IgD-negative memory B cell (primary cell): ENCODE measurements at regions not wholly inside any gene's neighbourhood (a gene's known extent, or its start where the extent isn't known, plus 50 kb on each side); places are given as distances from the start of the nearest gene placed in this dataset.
"Not testable (repeated sequence)": the region's sequence is repeated elsewhere in the genome, so short reads cannot be mapped to it uniquely, and the experiment has no call there.

Source experiments
- H3K27ac Mint-ChIP-seq, 3 donors: one replicate each; pipeline ENCODE4 v1.8.0; 2020 to 2022; ENCODE audit warnings: mild to moderate bottlenecking in 3 of 3, mixed read lengths in 3 of 3, moderate library complexity in 1 of 3
- H3K27me3 Mint-ChIP-seq: one replicate; pipeline ENCODE4 v1.8.0; 2021; ENCODE audit warnings: mixed read lengths
- H3K36me3 Mint-ChIP-seq: one replicate; pipeline ENCODE4 v1.8.0; 2020; ENCODE audit warnings: mild to moderate bottlenecking, mixed read lengths
- H3K4me1 Mint-ChIP-seq, 3 donors: one replicate each; pipeline ENCODE4 v1.8.0; 2020 to 2022; ENCODE audit warnings: mixed read lengths in 3 of 3, mild to moderate bottlenecking in 1 of 3
- H3K4me3 Mint-ChIP-seq, 4 donors: one replicate each; pipeline ENCODE4 v1.8.0; 2020 to 2022; ENCODE audit warnings: mild to moderate bottlenecking in 4 of 4, mixed read lengths in 4 of 4, moderate library complexity in 3 of 4
- H3K9me3 Mint-ChIP-seq, 3 donors: one replicate each; pipeline ENCODE4 v1.8.0; 2020 to 2021; ENCODE audit warnings: mixed read lengths in 3 of 3, mild to moderate bottlenecking in 1 of 3

DNA sequence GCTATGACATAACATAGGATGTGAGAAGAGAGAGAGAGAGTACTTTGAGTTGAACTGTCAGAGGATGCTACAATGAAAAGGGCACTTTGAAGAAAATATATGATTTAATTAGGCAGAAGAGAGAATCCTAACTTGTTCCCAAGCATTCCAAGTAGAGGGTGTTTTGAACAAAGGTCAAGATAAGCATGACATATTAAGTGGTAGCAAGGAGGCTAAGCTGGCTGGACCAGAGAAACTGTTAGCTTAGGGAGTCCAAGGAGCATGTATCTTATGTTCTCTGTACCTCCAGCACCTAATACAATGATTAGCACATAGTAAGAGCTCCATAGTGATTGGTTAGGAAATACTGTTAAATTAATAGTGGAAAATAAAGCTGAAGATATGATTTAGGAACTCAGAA is 479.6 kb downstream of the TMEM135 start:
- Mint-ChIP-seq H3K36me3 (no peaks in the 10 kb centered on the region), H3K27me3 (no peaks in the 10 kb centered on the region), H3K27ac (no peak overlapping the region), H3K4me1 (no peaks in the 10 kb centered on the region), H3K4me3 (no peak overlapping the region), H3K9me3 (peaks cover 0 to 2% (median 2%) of the 10 kb centered on the region in 3 donors)

DNA sequence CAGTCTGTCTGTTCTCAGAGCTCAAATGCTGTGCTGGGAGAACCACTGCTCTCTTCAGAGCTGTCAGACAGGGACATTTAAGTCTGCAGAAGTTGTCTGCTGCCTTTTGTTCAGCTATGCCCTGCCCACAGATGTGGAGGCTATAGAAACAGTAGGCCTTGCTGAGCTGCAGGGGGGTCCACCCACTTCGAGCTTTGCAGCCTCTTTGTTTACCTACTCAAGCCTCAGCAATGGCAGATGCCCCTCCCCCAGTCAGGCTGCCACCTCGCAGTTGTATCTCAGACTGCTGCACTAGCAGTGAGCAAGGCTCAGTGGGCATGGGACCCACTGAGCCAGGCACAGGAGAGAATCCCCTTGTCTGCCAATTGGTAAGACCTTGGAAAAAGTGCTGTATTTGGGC is 470.0 kb downstream of the TMEM135 start:
- not testable (repeated sequence) for H3K4me1 Mint-ChIP-seq, H3K27me3 Mint-ChIP-seq, H3K4me3 Mint-ChIP-seq, H3K36me3 Mint-ChIP-seq, H3K27ac Mint-ChIP-seq, H3K9me3 Mint-ChIP-seq

DNA sequence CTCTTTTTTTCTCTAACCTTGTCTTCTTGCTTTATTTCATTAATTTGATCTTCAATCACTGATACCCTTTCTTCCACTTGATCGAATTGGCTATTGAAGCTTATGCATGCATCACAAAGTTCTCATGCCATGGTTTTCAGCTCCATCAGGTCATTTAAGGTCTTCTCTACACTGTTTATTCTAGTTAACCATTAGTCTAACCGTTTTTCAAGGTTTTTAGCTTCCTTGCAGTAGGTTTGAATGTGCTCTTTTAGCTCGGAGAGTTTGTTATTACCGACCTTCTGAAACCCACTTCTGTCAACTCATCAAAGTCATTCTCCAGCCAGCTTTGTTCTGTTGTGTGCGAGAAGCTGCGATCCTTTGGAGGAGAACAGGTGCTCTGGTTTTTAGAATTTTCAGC is 469.2 kb downstream of the TMEM135 start:
- not testable (repeated sequence) for H3K27ac Mint-ChIP-seq, H3K27me3 Mint-ChIP-seq, H3K9me3 Mint-ChIP-seq, H3K4me3 Mint-ChIP-seq, H3K36me3 Mint-ChIP-seq, H3K4me1 Mint-ChIP-seq

DNA sequence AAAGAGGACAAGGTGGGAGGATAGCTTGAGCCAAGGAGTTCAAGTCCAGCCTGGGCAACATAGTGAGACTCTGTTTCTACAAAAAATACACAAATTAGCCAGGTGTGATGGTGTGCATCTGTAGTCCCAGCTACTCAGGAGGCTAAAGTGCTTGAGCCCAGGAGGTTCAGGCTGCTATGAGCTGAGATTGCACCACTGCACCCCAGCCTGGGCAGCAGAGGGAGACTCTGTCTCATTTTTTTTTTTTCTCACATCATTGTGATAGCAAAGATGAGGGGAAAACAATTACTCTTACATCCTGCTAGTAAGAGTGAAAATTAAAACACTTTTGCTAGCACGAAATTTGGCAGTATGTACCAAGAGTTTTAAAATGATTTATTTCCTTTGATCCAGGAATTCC is 463.7 kb downstream of the TMEM135 start:
- Mint-ChIP-seq H3K4me1 (no peaks in the 10 kb centered on the region), H3K9me3 (peaks cover 3 to 6% (median 4%) of the 10 kb centered on the region in 3 donors), H3K27ac (no peak overlapping the region), H3K36me3 (no peaks in the 10 kb centered on the region), H3K27me3 (no peaks in the 10 kb centered on the region), H3K4me3 (no peak overlapping the region)

DNA sequence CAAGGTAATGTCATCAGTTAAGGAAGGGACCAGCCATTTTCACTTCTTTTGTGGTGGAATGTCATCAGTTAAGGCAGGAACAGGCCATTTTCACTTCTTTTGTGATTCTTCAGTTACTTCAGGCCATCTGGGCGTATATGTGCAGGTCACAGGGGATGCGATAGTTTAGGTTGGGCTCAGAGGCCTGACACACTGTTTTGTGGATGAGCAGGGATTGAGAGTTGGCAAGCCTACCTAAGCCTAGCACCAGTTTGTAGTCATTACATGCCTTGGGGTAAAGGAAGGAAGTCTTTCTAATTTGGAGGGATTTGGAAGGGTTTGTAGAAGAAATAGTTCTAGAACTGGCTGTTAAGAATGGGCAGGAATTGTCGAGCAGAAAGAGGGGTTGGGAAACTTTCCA is 457.2 kb downstream of the TMEM135 start:
- not testable (repeated sequence) for H3K27ac Mint-ChIP-seq, H3K4me3 Mint-ChIP-seq, H3K4me1 Mint-ChIP-seq, H3K27me3 Mint-ChIP-seq, H3K36me3 Mint-ChIP-seq
- peaks cover 0 to 12% (median 6%) of the 10 kb centered on the region in 3 donors for H3K9me3 Mint-ChIP-seq

DNA sequence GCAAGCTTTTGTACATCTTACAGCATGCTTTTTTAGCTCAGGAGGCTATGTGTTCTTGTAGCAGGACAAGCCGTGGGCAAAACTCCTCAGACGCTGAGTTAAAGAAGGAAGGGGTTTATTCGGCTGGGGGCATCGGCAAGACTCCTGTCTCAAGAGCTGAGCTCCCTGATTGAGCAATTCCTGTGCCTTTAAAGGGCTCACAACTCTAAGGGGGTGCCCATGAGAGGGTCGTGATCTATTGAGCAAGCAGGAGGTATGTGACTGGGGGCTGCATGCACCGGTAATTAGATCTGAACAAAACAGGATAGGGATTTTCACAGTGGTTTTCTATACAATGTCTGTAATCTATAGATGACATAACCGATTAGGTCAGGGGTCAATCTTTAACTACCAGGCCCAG is 456.3 kb downstream of the TMEM135 start:
- not testable (repeated sequence) for H3K4me3 Mint-ChIP-seq, H3K27me3 Mint-ChIP-seq, H3K36me3 Mint-ChIP-seq, H3K4me1 Mint-ChIP-seq, H3K27ac Mint-ChIP-seq
- H3K9me3 Mint-ChIP-seq = peaks cover 0 to 12% (median 6%) of the 10 kb centered on the region in 3 donors

DNA sequence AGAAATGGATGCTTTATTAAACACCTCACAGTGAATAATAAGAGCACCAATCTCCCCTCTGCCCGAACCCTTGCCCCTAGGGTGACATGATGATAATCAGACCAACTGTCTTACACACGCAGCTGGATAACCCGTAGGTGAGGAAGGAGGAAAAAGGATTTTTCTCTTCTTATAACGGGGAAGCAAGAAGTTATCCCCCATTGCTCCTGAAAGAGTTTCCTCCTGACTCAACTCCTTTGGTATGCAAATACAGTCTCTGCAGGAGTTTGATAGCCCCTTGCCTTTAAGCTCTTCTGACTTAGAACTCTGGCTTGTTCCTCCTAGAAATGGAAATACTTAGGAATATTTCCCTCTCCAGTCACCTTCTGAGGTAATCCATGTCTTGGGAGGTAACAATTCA is 455.8 kb downstream of the TMEM135 start:
- peaks cover 0 to 9% (median 6%) of the 10 kb centered on the region in 3 donors for H3K9me3 Mint-ChIP-seq
- no peak overlapping the region for H3K27ac Mint-ChIP-seq
- H3K27me3 Mint-ChIP-seq = peaks cover 2% of the 10 kb centered on the region

DNA sequence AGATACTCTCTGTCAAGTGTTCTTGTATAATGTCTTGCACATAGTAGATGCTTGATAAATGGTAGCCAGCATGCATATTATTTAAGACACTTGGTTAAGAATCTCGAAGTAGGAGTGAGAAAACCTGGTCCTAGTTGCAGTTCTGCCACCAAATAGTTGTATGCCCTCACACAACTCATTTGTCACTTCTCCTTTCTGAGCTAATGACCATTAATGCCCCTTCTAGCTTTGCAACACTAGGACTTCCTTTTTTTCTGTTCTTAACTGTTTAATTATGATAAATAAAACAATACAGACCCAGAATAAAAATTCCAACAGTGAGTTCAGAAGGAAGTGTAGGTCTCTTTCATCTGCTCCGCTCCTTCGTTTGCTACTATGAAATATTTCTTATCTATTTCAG is 453.6 kb downstream of the TMEM135 start:
- Mint-ChIP-seq H3K4me3 (no peak overlapping the region), H3K27ac (no peak overlapping the region), H3K4me1 (no peaks in the 10 kb centered on the region), H3K9me3 (peaks cover 0 to 9% (median 6%) of the 10 kb centered on the region in 3 donors), H3K36me3 (peaks cover 3% of the 10 kb centered on the region), H3K27me3 (peaks cover 2% of the 10 kb centered on the region)

More for the DNA sequence above, 455.8 kb downstream of the TMEM135 start:
- H3K4me3 Mint-ChIP-seq = no peak overlapping the region
- H3K4me1 Mint-ChIP-seq = no peaks in the 10 kb centered on the region
- peaks cover 3% of the 10 kb centered on the region for H3K36me3 Mint-ChIP-seq

DNA sequence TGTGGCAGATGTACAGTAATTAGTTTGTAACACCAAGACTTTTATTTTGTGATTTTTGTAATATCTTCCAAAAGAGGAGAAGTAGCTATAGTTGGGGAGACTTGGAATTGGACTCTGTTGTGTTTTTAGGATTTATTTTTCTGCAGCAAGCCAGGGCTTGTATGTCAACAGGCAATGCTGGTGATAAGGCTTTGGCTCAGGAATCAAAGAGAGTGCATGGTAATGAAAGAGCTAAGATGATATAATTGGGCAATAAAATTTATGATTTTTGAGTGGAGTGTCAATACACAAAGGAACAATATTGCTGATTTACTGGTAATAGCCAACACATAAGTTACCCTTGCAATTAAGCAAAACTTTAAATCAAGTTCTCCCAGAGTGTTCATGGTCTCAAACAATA is 452.9 kb downstream of the TMEM135 start:
- H3K27ac Mint-ChIP-seq = no peak overlapping the region
- H3K27me3 Mint-ChIP-seq = peaks cover 2% of the 10 kb centered on the region
- peaks cover 0 to 7% (median 3%) of the 10 kb centered on the region in 3 donors for H3K9me3 Mint-ChIP-seq
- H3K4me1 Mint-ChIP-seq = no peaks in the 10 kb centered on the region
- no peak overlapping the region for H3K4me3 Mint-ChIP-seq
- peaks cover 3% of the 10 kb centered on the region for H3K36me3 Mint-ChIP-seq

DNA sequence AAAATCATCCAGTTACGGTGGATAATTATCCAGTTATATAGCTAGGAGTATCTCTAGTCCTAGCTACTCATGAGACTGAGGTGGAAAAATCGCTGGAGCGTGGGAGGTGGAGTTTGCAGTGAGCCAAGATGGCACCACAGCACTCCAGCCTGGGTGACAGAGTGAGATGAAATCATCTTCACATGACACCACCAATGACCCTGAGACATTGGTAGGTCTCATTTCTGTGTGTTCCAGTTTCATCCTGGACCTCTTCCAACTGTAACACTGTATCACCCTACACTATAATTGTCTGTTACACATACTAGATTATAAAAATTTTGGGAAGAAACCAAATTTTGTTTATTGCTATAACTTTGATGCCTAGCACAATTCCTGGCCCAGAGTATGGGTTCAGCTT is 446.8 kb downstream of the TMEM135 start:
- H3K4me3 Mint-ChIP-seq = no peak overlapping the region
- no peaks in the 10 kb centered on the region for H3K4me1 Mint-ChIP-seq
- no peaks in the 10 kb centered on the region for H3K9me3 Mint-ChIP-seq
- H3K27ac Mint-ChIP-seq = no peak overlapping the region
- peaks cover 4% of the 10 kb centered on the region for H3K27me3 Mint-ChIP-seq
- no peaks in the 10 kb centered on the region for H3K36me3 Mint-ChIP-seq

DNA sequence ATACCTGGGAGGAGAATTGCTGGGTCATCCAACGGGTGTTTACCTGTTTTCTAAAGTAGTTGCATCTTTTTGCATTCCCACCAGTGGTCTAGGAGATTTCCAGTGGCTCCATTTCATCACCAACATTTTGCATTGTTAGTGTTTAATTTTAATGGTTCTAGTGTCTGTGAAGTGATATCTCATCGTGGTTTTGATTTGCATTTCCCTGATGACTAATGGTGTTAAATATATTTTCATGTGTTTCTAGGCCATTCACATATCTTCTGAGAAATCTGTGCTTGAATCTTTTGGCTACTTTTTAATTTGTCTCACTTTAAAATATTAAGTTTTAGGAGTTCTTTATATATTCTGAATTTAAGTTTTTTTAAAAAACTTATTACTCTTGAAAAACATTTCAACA is 439.6 kb downstream of the TMEM135 start:
- H3K9me3 Mint-ChIP-seq = peaks cover 0 to 7% (median 4%) of the 10 kb centered on the region in 3 donors
- no peak overlapping the region for H3K27ac Mint-ChIP-seq
- no peaks in the 10 kb centered on the region for H3K27me3 Mint-ChIP-seq
- H3K36me3 Mint-ChIP-seq = peaks cover 1% of the 10 kb centered on the region
- H3K4me1 Mint-ChIP-seq = no peaks in the 10 kb centered on the region
- no peak overlapping the region for H3K4me3 Mint-ChIP-seq

DNA sequence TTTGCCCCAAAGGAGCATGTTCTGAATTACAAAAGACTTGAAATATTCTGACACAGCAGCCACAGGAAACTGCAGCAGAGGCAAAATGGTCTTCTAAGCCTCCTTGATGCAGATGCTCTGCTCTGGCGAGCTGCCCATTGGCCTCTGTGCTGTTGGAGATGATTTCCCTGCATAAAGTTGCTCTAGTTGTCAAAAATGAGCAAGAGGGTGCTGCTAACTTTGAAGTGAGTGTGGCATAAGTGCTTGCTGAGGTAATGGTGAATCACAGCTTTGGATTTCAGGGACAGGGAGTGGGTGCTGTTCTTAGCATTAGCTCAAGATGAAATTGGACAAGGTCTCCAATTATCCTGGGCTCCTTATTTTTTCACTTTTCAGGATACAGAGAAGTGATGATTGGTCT is 435.4 kb downstream of the TMEM135 start:
- no peaks in the 10 kb centered on the region for H3K36me3 Mint-ChIP-seq
- H3K4me1 Mint-ChIP-seq = no peaks in the 10 kb centered on the region
- H3K4me3 Mint-ChIP-seq = no peak overlapping the region
- H3K9me3 Mint-ChIP-seq = peaks cover 0 to 3% (median 0%) of the 10 kb centered on the region in 3 donors
- no peak overlapping the region for H3K27ac Mint-ChIP-seq
- H3K27me3 Mint-ChIP-seq = no peaks in the 10 kb centered on the region

DNA sequence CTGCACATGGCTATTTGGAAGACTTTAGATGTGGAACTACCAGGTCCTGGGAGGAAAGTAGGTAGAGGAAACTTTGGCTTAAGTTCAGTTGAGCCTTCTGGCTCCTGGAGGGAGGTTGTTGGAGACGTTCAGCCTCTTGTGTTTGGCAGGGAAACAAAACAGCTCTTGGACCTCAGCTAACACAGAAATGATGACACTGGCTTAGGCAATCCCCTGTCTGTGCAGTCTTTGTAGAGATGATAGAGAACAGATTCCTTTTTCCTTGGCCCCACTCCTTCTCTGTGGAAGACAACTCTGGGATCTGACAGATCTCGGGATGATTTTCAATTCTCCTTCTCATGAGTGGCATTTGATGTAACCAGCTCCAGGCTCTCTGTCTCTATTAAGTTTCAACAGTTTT is 428.5 kb downstream of the TMEM135 start:
- no peaks in the 10 kb centered on the region for H3K27me3 Mint-ChIP-seq
- H3K27ac Mint-ChIP-seq = no peak overlapping the region
- H3K36me3 Mint-ChIP-seq = no peaks in the 10 kb centered on the region
- no peaks in the 10 kb centered on the region for H3K4me1 Mint-ChIP-seq
- no peak overlapping the region for H3K4me3 Mint-ChIP-seq
- no peaks in the 10 kb centered on the region for H3K9me3 Mint-ChIP-seq

DNA sequence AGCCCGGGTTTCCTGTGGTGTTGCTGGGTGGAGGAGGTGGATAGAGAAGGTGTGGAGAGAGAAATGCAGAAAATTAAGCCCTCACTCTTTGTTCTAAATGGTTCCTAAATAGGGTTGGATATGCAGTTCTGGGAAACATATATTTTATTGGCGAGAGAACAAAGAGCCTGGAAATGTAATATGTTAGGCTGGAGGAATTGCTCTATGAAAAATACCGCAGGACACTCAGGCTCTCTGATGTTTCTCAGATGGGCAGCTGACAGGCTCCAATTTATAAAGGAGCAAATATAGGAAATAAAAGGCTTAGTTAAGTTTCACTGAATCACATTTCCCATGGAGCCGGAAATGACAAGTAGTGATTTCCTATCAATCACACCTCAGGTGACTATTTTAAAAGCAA is 428.0 kb downstream of the TMEM135 start:
- H3K4me3 Mint-ChIP-seq = no peak overlapping the region
- no peaks in the 10 kb centered on the region for H3K4me1 Mint-ChIP-seq
- no peaks in the 10 kb centered on the region for H3K27me3 Mint-ChIP-seq
- no peaks in the 10 kb centered on the region for H3K9me3 Mint-ChIP-seq
- no peaks in the 10 kb centered on the region for H3K36me3 Mint-ChIP-seq
- no peak overlapping the region for H3K27ac Mint-ChIP-seq

DNA sequence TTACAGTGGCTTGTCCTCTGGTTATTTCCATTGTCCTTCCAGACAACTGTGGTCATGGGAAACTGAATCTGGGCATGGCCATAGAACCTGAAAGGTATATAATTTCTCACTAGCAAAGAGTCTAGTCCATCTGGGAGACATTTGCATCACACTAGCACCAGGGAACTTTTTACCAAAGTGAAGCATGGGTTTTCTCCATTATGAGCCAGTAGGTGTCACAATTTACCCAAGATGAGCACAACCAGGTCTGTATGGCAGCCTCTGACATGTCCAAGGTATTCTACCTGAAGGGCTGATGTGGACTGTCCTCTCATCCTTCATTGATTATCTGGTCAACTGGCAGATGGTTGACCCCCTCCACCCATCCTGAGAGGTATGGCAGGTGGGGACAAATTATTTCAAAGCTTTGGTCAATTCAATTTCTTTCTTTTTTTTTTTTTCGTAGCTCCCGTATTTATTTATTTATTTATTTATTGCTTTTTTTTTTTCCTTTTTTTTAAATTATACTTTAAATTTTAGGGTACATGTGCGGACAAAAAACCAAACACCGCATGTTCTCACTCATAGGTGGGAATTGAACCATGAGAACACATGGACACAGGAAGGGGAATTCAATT is 425.9 kb downstream of the TMEM135 start:
- H3K27ac Mint-ChIP-seq = no peak overlapping the region
- no peaks in the 10 kb centered on the region for H3K4me1 Mint-ChIP-seq
- H3K36me3 Mint-ChIP-seq = no peaks in the 10 kb centered on the region
- no peaks in the 10 kb centered on the region for H3K9me3 Mint-ChIP-seq
- H3K4me3 Mint-ChIP-seq = no peak overlapping the region
- H3K27me3 Mint-ChIP-seq = no peaks in the 10 kb centered on the region

DNA sequence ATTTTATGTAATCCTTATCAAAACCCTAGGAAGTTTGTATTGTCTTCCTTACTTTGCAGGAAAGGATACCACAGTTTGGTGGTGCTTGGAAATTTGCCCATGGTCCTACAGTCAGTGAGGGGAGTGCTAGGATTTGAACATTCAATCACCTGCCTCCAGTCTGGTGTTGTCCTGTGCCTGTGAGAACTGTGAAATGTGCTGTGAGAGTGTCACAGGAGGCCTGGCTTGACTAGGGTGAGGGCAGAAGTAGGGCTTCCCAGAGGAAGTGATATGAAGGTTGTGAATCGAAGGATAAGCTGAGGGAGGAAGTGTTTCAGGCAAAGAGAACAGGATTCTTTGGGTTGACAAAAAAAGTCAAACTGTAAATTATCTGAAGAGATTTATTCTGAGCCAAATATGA is 424.4 kb downstream of the TMEM135 start:
- no peak overlapping the region for H3K4me3 Mint-ChIP-seq
- H3K4me1 Mint-ChIP-seq = no peaks in the 10 kb centered on the region
- H3K27me3 Mint-ChIP-seq = no peaks in the 10 kb centered on the region
- H3K27ac Mint-ChIP-seq = no peak overlapping the region
- H3K36me3 Mint-ChIP-seq = no peaks in the 10 kb centered on the region
- H3K9me3 Mint-ChIP-seq = no peaks in the 10 kb centered on the region
